NCI-H524 treated with DMSO at 0.1 percent for 48 hours (cell line): ENCODE measurements at regions not wholly inside any gene's neighbourhood (a gene's known extent, or its start where the extent isn't known, plus 50 kb on each side); places are given as distances from the start of the nearest gene placed in this dataset.

Experiments
- DNase-seq: peaks from one replicate; lab custom pipeline; 2025; lab: John Stamatoyannopoulos, UW

- no peak for DNase-seq
Measured at GRCh38 chr16:86041215-86041614, 142.3 kb downstream of the IRF8 start.

- no peak for DNase-seq
Measured at GRCh38 chr16:86041807-86042206, 142.8 kb downstream of the IRF8 start.

- no peak for DNase-seq
Measured at GRCh38 chr16:86042393-86042792, 143.4 kb downstream of the IRF8 start.

- no peak for DNase-seq
Measured at GRCh38 chr16:86042996-86043725, 144.2 kb downstream of the IRF8 start.

GRCh38 chr16:86044241-86044671 lies 145.3 kb downstream of the IRF8 start:
- no peak for DNase-seq

- DNase-seq: no peak
Measured at GRCh38 chr16:86044881-86045590, 146.1 kb downstream of the IRF8 start.

GRCh38 chr16:86045591-86045971 lies 146.6 kb downstream of the IRF8 start:
- DNase-seq: no peak

- no peak for DNase-seq
Measured at GRCh38 chr16:86046026-86046425, 147.1 kb downstream of the IRF8 start.

- DNase-seq: no peak
Measured at GRCh38 chr16:86046667-86047270, 147.8 kb downstream of the IRF8 start.

GRCh38 chr16:86048221-86048620 lies 149.3 kb downstream of the IRF8 start:
- DNase-seq: no peak

- DNase-seq: no peak
Measured at GRCh38 chr16:86048882-86049585, 150.1 kb downstream of the IRF8 start.

GRCh38 chr16:86049641-86050040 lies 150.7 kb downstream of the IRF8 start:
- no peak for DNase-seq

- no peak for DNase-seq
Measured at GRCh38 chr16:86050111-86050510, 151.1 kb downstream of the IRF8 start.

GRCh38 chr16:86050591-86051367 lies 151.8 kb downstream of the IRF8 start:
- DNase-seq: no peak

GRCh38 chr16:86051368-86052114 lies 152.6 kb downstream of the IRF8 start:
- DNase-seq: no peak

GRCh38 chr16:86052115-86052670 lies 153.2 kb downstream of the IRF8 start:
- no peak for DNase-seq

GRCh38 chr16:86052926-86053325 lies 154.0 kb downstream of the IRF8 start:
- DNase-seq: no peak

GRCh38 chr16:86059253-86060171 lies 160.6 kb downstream of the IRF8 start:
- DNase-seq: no peak
